ENCODE measurements at regions not wholly inside any gene's neighbourhood (a gene's known extent, or its start where the extent isn't known, plus 50 kb on each side); places are given as distances from the start of the nearest gene placed in this dataset.

GRCh38 chr6:9623228-9623832 is 791.5 kb downstream of the TFAP2A start:
- TF ChIP-seq POLR2AphosphoS5 (IDR thresholded peaks at IDR 0.05; ENCODE audit: low read depth, low read length) (no peak), REST (IDR thresholded peaks at IDR 0.05; ENCODE audit: insufficient read depth in 1 of 2, low read depth in 2 of 2, low read length in 2 of 2) (no peak), SIN3A (IDR thresholded peaks at IDR 0.05; ENCODE audit: borderline replicate concordance, insufficient read depth, low read length) (no peak), FOXP2 (optimal IDR thresholded peaks at IDR 0.05; ENCODE audit: borderline replicate concordance, extremely low read depth, extremely low read length, insufficient read depth) (no peak)

- no peak for TF ChIP-seq REST (IDR thresholded peaks at IDR 0.05; ENCODE audit: insufficient read depth in 1 of 2, low read depth in 2 of 2, low read length in 2 of 2)
- TF ChIP-seq POLR2AphosphoS5 (IDR thresholded peaks at IDR 0.05; ENCODE audit: low read depth, low read length), result no peak
- TF ChIP-seq FOXP2 (optimal IDR thresholded peaks at IDR 0.05; ENCODE audit: borderline replicate concordance, extremely low read depth, extremely low read length, insufficient read depth), result no peak
- no peak for TF ChIP-seq SIN3A (IDR thresholded peaks at IDR 0.05; ENCODE audit: borderline replicate concordance, insufficient read depth, low read length)
- TF ChIP-seq TAF1 (IDR thresholded peaks at IDR 0.05; ENCODE audit: borderline replicate concordance, insufficient read depth, low read length), result no peak
Measured at GRCh38 chr6:9621276-9621675, 793.6 kb downstream of the TFAP2A start.

- TF ChIP-seq REST (IDR thresholded peaks at IDR 0.05; ENCODE audit: insufficient read depth in 1 of 2, low read depth in 2 of 2, low read length in 2 of 2), result no peak
- TF ChIP-seq FOXP2 (optimal IDR thresholded peaks at IDR 0.05; ENCODE audit: borderline replicate concordance, extremely low read depth, extremely low read length, insufficient read depth), result no peak
- no peak for TF ChIP-seq POLR2AphosphoS5 (IDR thresholded peaks at IDR 0.05; ENCODE audit: low read depth, low read length)
- TF ChIP-seq SIN3A (IDR thresholded peaks at IDR 0.05; ENCODE audit: borderline replicate concordance, insufficient read depth, low read length), result no peak
- TF ChIP-seq TAF1 (IDR thresholded peaks at IDR 0.05; ENCODE audit: borderline replicate concordance, insufficient read depth, low read length), result no peak
Measured at GRCh38 chr6:9620687-9621086, 794.2 kb downstream of the TFAP2A start.

- TF ChIP-seq REST (IDR thresholded peaks at IDR 0.05; ENCODE audit: insufficient read depth in 1 of 2, low read depth in 2 of 2, low read length in 2 of 2), result no peak
- no peak for TF ChIP-seq SIN3A (IDR thresholded peaks at IDR 0.05; ENCODE audit: borderline replicate concordance, insufficient read depth, low read length)
- TF ChIP-seq FOXP2 (optimal IDR thresholded peaks at IDR 0.05; ENCODE audit: borderline replicate concordance, extremely low read depth, extremely low read length, insufficient read depth), result no peak
- no peak for TF ChIP-seq POLR2AphosphoS5 (IDR thresholded peaks at IDR 0.05; ENCODE audit: low read depth, low read length)
- TF ChIP-seq TAF1 (IDR thresholded peaks at IDR 0.05; ENCODE audit: borderline replicate concordance, insufficient read depth, low read length), result no peak
Measured at GRCh38 chr6:9620263-9620662, 794.6 kb downstream of the TFAP2A start.

GRCh38 chr6:9614778-9615177 is 800.1 kb downstream of the TFAP2A start:
- TF ChIP-seq FOXP2 (optimal IDR thresholded peaks at IDR 0.05; ENCODE audit: borderline replicate concordance, extremely low read depth, extremely low read length, insufficient read depth) (no peak), REST (IDR thresholded peaks at IDR 0.05; ENCODE audit: insufficient read depth in 1 of 2, low read depth in 2 of 2, low read length in 2 of 2) (no peak), TAF1 (IDR thresholded peaks at IDR 0.05; ENCODE audit: borderline replicate concordance, insufficient read depth, low read length) (no peak)

All from PFSK-1 (cell line).